Upper lobe of right lung (tissue), 1 donor: ENCODE measurements at regions not wholly inside any gene's neighbourhood (a gene's known extent, or its start where the extent isn't known, plus 50 kb on each side); places are given as distances from the start of the nearest gene placed in this dataset.

Experiments used
- ATAC-seq: fragments of 200-7000 bp; cut with Tn5 transposase; one replicate; pipeline ENCODE4 v1.9.1; 2020; ENCODE audit warnings: mild to moderate bottlenecking, moderate library complexity
- DNase-seq: peaks from one replicate; pipeline ENCODE4 v3.0.0-alpha.2; 2020
- H3K27ac ChIP-seq: fragments of 200-600 bp; one replicate; pipeline ENCODE4 v1.8.0; 2022
- H3K27me3 ChIP-seq: fragments of 200-600 bp; one replicate; pipeline ENCODE4 v1.8.0; 2022; ENCODE audit warnings: mild to moderate bottlenecking
- H3K36me3 ChIP-seq: fragments of 200-600 bp; one replicate; pipeline ENCODE4 v1.8.0; 2022
- H3K4me1 ChIP-seq: fragments of 200-600 bp; one replicate; pipeline ENCODE4 v1.8.0; 2022
- H3K4me3 ChIP-seq: fragments of 200-600 bp; one replicate; pipeline ENCODE4 v1.8.0; 2022; ENCODE audit warnings: mild to moderate bottlenecking
- H3K9me3 ChIP-seq: fragments of 200-600 bp; one replicate; pipeline ENCODE4 v1.8.0; 2022
- intact Hi-C: fragments of 100-400 bp; cut with DNase I; formaldehyde crosslinking; loops from one replicate; pipeline ENCODE4 v1.11.0; 2022
- TF ChIP-seq, protein P1 (sequence below): fragments of 200-600 bp; IDR thresholded peaks from one replicate; pipeline ENCODE4 v1.8.0; 2022; ENCODE audit warnings: antibody characterized with exemption
- donor health status: DM: no; HTN: yes; CAD: no; lungs with severe emphysema.

DNA sequence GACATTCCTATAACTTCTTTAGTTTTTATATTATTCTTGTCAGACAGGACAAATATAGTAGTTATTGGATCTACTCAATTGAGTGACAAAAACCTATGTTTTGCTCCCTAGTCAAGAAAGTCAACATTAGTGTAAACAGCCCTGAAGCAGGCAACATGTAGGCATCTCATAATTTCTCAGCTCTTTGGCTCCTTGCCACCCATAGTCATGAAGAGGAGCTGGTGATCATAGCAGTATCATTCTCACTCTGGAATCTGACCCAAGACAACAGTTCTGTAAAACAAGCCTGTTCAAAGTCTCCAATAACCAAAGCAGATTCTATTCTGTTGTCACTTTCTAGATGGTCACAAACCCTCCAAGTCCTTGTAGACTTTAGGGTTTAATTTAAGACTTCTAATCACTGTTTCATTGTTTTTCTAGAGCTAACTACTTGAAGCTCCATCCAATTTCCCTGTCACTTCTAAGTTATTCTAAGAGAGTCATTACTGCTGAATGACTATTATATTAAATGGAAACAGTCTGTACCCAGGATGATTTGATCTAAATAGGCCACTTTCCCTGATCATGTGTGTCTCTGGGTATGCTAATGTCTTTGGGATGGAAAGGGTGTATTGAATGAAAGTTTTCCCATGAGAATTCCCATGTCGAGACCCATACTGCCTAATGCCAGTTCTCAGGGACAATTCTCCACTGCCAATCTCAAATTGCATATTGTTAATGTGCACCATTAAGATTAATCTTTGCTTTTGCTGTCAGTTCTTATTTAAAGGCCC is 533.3 kb downstream of the ACTL7B start:
- ATAC-seq: no peak

DNA sequence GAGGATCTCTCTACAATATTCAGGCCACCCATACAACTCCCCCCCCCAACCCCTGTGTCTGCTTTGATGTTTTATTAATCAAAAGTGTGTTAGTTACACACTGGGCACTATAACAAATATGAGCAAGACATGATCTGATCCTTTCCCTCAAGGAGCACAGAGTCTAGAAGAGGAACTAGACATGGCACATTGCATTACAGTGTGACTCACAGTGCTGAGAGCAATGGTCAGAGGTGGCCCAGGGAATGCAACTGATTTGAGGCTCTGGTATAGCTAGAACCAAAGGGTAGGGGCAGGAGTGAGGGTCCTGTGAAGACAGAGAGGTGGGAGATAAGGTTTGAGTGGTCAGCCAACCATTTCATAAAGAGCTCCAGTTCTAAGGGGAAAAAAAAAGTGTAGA is 539.2 kb downstream of the ACTL7B start:
- intact Hi-C loops: no loop called here
- DNase-seq: no peak
- peak; percentile 73 for ATAC-seq

More for the DNA sequence above, 533.3 kb downstream of the ACTL7B start:
- TF ChIP-seq, protein P1, sequence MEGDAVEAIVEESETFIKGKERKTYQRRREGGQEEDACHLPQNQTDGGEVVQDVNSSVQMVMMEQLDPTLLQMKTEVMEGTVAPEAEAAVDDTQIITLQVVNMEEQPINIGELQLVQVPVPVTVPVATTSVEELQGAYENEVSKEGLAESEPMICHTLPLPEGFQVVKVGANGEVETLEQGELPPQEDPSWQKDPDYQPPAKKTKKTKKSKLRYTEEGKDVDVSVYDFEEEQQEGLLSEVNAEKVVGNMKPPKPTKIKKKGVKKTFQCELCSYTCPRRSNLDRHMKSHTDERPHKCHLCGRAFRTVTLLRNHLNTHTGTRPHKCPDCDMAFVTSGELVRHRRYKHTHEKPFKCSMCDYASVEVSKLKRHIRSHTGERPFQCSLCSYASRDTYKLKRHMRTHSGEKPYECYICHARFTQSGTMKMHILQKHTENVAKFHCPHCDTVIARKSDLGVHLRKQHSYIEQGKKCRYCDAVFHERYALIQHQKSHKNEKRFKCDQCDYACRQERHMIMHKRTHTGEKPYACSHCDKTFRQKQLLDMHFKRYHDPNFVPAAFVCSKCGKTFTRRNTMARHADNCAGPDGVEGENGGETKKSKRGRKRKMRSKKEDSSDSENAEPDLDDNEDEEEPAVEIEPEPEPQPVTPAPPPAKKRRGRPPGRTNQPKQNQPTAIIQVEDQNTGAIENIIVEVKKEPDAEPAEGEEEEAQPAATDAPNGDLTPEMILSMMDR: no peak
- DNase-seq: no peak
- no peaks in the 10 kb centered on the region for H3K27me3 ChIP-seq
- no peak overlapping the region for H3K4me3 ChIP-seq
- no peaks in the 10 kb centered on the region for H3K4me1 ChIP-seq
- intact Hi-C loops: no loop called here
- H3K27ac ChIP-seq: no peak overlapping the region
- H3K36me3 ChIP-seq: no peaks in the 10 kb centered on the region
- peaks cover 3% of the 10 kb centered on the region for H3K9me3 ChIP-seq

DNA sequence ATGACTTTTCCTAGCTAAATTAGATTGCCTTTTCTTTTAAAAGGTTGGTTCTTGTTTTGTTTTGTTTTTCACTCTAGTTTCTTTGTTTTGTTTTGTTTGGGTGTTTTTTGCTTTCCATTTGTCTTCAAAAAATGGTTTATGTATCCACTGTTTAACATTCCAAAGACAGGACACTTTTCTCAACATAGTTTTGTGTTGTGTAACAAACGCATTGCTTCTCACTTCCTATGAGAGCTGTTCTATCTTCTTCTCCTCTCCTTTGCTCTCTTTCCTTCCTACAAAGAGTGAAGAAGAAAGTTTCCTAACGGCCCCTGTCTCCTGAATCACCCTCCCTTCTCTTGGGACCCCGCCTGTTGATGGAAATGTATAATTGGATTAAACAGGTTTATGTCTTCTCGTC is 539.7 kb downstream of the ACTL7B start:
- TF ChIP-seq, protein P1: no peak
- DNase-seq (no peak), ATAC-seq (no peak)
- H3K4me3 ChIP-seq: no peak overlapping the region
- H3K27me3 ChIP-seq: no peaks in the 10 kb centered on the region
- H3K4me1 ChIP-seq: no peaks in the 10 kb centered on the region
- intact Hi-C loops: no loop called here
- H3K9me3 ChIP-seq: no peaks in the 10 kb centered on the region
- H3K27ac ChIP-seq: no peak overlapping the region
- H3K36me3 ChIP-seq: no peaks in the 10 kb centered on the region

More for the DNA sequence above, 539.2 kb downstream of the ACTL7B start:
- Histone ChIP-seq H3K27me3 (no peaks in the 10 kb centered on the region), H3K27ac (no peak overlapping the region), H3K9me3 (no peaks in the 10 kb centered on the region), H3K36me3 (no peaks in the 10 kb centered on the region), H3K4me1 (no peaks in the 10 kb centered on the region), H3K4me3 (no peak overlapping the region)
- TF ChIP-seq, protein P1: no peak

DNA sequence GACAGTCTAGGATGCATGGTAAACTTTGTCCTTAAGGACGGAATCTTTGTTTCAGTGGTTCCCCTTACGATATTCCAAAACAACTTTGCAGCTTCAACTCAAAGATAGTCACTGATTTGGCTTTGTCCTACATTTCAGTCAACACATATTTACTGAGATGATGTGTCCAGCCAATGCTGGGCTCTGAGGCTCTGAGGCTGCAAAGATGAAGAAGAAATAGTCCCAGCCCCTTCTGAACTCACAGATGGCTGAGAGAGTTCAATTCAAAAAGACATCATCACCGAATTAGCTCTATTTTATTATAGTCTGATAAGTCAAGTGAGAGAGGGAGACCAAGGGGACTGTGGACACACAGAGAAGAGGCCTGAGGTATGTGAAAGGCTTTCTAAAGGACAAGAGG is 544.0 kb downstream of the ACTL7B start:
- Histone ChIP-seq H3K36me3 (no peaks in the 10 kb centered on the region), H3K27me3 (no peaks in the 10 kb centered on the region), H3K4me3 (no peak overlapping the region), H3K9me3 (no peaks in the 10 kb centered on the region), H3K27ac (no peak overlapping the region), H3K4me1 (no peaks in the 10 kb centered on the region)
- TF ChIP-seq, protein P1: no peak
- intact Hi-C loops: no loop called here
- DNase-seq: no peak
- ATAC-seq: no peak

DNA sequence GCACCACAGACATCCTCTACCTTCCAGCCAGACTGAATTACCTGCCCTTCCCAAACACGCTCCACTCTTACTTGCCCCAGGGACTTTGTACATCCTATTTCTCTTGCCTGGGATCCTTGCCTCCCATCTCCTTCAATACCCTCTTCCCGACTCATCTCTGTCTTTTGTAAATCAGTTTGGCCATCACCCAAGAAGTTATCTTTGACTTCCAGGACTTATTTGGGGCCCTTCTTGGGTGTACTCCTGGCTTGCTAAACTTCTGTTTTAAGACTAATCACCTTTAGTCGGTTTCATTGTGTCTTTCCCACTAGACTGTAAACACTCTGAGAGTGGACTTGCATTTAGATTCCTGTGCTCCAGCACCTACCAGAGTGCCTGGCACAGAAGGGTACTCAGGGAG is 545.6 kb downstream of the ACTL7B start:
- DNase-seq (no peak), ATAC-seq (no peak)
- Histone ChIP-seq H3K4me1 (no peaks in the 10 kb centered on the region), H3K36me3 (no peaks in the 10 kb centered on the region), H3K9me3 (no peaks in the 10 kb centered on the region), H3K27ac (no peak overlapping the region), H3K4me3 (no peak overlapping the region), H3K27me3 (no peaks in the 10 kb centered on the region)
- intact Hi-C loops: no loop called here
- TF ChIP-seq, protein P1: no peak
